HUDEP-2 (cell line): ENCODE measurements at regions not wholly inside any gene's neighbourhood (a gene's known extent, or its start where the extent isn't known, plus 50 kb on each side); places are given as distances from the start of the nearest gene placed in this dataset.
"Not testable (repeated sequence)": the region's sequence is repeated elsewhere in the genome, so short reads cannot be mapped to it uniquely, and the experiment has no call there.

Experiments used
- DNase-seq, 76 experiments: peaks; one replicate each; lab custom pipeline; 2025; ENCODE audit not compliant: unreplicated experiment in 76 of 76; lab: John Stamatoyannopoulos, UW

DNA sequence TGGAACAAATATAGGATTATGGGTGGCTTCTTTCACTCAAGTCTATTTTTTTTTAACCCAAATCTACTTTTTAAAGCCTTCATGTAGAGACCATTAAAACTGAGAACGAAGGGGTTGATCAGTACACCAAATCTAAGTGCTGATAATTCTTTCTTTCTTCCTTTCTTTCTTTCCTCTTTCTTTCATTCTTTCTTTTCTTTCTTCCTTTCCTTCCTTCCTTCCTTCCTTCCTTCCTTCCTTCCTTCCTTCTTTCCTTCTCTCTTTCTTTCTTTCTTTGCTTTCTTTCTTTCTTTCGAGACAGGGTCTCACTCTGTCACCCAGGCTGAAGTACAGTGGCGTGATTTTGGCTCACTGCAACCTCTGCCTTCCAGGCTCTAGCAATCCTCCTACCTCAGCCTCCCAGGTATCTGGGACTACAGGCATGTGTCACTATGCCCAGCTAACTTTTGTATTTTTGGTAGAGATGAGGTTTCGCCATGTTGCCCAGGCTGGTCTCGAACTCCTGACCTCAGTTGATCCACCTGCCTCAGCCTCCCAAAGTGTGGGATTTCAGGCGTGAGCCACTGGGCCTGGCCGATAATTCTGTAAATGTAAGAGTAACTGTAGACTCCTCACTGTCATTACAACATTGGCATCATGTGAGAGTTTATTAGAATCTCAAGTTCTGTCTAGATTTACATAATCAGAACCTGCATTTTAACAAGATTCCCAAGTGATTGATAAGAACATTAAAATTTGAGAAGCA, 236.4 kb downstream of the TFEC start:
- DNase-seq = no peak

DNA sequence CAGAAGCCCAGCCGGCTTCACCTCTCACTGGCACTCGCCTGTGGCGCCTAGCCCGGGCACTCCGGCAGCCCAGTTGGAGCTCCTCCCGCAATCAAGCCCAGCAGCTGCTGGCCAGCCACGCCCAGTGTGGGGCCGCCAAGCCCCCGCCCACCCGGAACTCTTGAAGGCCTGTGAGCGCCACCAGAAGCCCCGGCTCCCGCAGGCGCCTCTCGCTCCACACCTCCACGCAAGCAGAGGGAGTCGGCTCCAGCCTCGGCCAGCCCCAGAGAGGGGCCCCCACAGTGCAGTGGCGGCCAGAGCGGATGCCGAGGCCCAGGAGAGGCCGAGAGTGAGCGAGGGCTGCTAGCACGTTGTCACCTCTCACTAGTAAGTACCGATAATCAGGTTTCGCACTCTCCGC, 240.7 kb downstream of the TFEC start:
- DNase-seq = no peak

DNA sequence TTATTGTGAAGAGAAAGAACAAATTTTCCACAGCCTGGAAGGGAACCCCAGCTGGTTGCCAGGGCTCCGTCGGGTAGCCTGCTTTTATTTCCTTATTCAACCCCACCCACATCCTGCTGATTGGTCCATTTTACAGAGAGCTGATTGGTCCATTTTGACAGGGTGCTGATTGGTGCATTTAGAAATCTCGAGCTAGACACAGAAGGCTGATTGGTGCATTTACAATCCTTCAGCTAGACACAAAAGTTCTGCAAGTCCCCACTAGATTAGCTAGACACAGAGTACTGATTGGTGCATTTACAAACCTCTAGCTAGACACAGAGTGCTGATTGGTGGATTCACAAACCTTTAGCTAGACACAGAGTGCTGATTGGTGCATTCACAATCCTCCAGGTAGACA, 241.1 kb downstream of the TFEC start:
- not testable (repeated sequence) for DNase-seq

DNA sequence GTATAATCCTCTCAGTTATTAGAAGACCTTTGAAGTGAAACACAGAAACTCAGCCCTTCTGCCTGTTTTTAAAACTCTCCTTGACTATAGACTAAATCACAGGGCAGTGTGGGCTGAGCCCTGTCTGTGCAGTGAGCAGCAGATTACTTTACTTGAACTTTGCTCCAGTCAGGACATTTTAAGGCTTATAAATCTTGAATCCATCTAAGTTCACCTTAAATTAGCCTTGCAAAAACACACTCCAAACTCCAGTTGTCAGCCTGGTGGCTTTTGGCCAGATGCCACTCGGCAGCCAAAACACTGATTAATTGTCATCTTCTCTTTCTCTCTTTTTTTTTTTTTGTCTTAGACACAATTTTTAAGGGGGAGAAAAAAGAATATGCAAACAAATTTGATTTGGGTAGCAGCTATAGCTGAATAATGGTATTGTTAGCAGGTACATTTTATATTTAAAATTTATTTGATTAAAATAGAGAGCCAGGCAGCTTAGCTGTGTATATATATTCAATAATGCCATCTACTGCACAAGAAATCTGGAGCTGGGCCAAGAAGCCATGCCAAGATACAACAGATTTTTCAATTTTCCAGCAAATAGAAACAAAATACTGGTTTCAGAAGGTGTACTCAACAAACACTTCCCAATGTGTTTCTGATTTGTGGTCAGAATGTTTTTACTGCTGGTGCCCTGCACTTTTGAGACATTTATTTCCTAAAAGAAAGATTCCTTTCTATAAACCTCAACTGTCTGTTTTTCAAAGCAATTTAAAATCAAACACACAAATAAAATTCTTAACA, 247.7 kb downstream of the TFEC start:
- no peak for DNase-seq

DNA sequence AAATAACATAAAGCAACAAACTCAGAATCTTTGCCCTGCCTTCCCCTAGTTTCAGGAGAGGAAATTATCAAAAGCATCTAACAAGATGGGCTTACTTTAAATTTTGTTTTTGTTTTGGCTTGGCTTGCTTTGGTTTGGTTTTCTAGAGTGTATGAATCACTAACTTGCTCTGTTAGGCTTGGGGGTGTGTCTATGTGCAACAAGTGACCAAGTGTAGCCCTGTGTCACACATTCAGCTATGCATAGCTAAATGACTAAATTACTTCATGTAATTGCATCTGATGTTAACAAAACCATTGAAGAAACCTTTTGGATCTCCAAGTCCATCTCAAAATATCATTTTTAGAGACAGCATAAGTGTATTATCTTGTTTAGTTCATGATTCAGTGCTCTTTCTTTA, 251.0 kb downstream of the TFEC start:
- DNase-seq = no peak

DNA sequence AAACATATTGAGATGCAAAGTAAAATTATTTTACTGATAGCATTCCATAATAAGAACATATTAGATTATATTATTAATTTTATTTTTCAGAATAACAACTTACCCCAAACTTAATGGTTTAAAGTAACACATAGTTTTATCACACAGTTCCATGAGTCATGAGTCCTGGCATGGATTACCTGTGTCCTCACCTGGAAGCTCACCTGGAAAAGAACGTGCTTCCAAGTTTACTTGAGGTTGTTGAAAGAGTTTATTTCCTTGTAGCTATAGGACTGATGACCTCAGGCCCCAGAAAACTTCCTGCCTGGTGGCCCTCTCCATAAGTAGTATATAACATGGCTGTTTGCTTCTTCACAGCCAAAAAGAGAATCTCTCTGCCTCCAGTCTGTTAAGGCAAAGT, 254.6 kb downstream of the TFEC start:
- no peak for DNase-seq

DNA sequence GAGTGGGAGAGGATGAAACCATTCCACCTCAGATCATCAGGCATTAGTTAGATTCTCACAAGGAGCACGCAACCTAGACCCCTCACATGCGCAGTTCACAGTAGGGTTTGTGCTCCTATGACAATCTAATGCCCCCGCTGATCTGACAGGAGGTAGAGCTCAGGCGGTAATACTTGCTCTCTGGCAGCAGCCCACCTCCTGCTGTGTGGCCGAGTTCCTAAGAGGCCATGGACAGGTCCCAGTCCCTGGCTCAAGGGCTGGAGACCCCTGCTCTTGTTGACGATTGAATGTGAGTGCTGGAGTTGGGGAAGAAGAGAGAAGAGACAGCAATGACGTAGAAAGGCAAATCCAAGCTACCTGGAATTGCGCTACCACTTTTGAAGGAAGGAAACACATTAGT, 267.2 kb downstream of the TFEC start:
- DNase-seq = no peak

DNA sequence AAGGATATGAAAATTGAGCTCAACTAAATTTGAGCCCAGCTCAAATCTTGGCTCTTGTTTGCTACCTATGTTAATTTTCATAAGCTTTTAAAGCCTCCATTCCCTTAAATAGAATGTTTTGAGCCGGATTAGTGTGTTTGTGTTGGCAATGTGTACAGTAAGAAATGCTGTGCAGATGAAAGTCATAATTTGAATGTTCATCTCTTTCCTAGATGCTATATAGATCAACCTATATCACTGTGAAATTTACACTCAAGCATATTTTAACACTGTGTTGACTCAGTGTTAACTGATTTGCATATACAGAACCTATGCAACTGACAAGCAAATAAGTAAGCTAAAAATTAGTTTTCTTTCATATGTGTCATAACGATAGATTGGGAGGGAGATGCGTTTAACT, 272.5 kb downstream of the TFEC start:
- no peak for DNase-seq

DNA sequence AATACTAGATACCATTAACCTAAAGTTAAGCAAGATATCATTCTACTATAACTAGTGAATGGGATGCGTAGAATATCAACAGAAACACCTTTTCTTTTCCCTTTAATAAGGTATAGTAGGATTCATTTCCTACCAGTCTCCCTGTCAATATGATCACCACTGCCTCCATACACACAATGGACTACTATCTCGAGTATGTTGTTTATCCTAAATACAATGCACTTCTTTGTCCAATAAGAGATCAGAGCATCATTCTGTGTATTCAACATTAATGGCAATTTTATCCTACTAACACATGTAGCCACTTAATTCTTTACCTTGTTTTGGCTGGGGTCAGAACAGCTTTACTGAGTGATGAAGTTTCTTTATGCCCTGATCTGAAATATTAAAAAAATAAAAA, 276.3 kb downstream of the TFEC start:
- DNase-seq = no peak

DNA sequence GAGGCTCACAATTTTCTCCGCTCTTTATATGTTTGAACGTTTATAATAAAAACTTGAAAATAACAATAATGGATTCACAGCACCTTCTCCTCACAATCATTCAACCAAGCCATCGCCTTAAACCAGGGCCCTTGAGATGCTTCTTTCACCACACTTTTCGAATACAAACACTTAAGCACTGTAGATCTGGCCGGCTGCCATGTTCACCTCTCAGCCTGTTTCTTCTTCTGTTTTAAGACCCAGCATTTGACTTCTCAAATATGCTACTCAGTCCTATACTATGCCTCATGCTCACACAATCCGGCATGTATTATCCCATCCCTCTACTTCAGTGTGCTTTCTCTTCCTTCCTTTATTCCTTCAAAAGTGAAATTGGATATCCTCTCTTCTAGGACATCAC, 280.6 kb downstream of the TFEC start:
- no peak for DNase-seq

DNA sequence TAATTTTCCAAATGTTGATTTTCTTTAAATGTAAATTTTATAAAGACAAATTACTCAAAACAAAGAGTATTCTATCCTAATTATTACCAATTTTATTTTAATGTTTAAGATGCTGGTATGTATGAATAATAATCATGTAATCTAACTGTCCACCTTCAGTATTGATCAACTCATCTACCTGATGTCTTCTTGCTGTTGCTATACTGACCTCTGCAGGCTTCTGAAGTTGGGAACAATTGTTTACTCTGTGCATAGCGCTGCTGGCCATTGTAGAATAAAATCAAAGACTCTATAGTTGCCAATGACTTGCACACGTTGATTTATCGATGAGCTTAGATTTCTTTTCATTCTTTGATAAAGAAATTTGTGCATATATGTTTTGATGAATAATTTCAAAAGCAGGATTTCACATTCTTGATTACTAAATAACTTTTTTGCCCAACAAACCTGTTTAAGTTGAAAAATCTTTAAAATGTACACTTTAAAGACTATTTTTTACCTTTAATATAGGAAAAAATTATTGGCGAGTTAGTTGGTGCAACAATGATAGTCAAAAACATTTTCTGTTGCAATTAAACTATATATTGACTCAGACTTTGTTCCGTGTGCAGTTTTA, 282.3 kb downstream of the TFEC start:
- no peak for DNase-seq

DNA sequence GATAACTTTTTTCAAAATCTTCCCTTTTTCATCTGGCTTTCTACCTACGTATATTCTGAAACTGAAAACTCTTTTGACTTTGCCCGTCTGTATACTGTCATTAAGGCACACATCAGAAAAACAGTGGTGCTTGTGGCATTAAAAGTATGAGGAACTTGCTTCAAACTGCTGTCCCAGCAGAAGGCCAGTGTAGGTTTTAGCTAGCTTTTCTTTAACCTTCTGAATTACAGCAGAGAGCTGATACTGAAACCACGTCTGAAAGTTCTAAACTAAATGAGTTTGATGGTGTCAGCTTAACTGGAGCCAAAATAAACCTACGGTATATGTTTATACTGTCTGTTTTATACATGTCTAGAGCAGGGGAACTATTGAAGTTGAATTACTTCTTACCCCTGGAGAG, 283.4 kb downstream of the TFEC start:
- DNase-seq = no peak

DNA sequence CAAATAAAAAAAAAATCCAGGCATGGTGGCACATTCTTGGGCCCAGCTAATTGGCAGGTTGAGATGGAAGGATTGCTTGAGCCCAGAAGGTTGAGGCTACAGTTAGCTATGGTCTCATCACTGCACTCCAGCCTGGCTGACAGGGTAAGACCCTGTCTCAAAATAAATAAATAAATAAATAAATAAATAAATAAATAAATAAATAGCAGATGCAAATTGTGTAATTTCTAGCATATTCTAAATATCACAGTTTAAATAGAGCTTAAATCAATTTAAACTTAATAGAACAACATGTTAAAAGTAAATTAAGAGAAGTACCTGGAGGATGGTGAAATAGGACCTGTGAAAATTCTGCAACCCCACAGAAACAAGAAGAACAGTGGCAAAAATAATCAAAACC, 290.5 kb downstream of the TFEC start:
- no peak for DNase-seq

DNA sequence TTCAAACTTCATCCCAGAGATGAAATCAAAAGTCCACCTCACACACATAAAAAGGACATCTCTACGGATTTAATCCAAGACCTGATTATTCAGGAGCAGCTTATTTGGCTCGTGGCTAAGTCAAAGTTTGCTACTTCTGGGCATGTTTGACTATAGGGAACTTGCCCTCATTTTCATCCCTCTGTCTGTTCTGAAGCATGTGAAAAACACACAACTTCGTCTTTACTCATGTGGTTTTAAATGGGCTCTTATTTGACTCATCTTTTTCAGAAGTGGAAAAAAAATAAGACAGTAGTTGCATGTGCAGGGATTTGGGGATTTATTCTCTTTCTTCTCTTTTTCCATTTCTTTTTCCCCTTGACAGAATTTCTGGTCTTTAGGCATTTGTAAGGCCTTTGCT, 295.9 kb downstream of the TFEC start:
- no peak for DNase-seq

DNA sequence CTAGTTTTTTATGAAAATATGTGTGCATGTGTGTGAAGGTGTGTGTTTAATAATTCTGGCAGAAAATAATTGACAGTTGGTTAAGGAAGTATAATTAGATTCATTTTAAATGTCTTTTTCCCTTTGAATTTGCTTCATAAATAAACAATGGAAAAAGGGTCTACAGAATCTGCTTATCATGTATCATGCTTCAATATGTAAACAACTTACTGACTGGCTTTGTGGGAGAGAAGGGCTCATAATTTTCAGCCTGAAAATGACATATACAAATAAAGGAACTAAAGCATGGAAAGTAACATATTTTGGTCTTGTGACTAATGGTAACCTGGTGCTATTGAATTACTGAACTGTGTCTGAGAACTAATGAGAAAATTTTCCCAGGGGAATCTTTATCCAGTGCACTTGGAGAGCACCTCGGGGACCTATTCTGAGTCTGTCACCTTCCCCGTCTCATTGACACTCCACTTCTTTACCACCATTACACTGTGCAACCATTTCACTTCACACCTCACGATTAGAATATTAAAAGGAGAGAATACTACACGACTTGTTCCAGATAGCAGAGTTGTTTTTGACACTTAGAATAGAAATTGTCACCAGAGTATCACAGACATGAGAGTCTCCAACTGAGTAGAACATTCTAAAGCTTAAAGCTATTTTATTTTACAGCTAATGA, 298.6 kb downstream of the TFEC start:
- DNase-seq = no peak

DNA sequence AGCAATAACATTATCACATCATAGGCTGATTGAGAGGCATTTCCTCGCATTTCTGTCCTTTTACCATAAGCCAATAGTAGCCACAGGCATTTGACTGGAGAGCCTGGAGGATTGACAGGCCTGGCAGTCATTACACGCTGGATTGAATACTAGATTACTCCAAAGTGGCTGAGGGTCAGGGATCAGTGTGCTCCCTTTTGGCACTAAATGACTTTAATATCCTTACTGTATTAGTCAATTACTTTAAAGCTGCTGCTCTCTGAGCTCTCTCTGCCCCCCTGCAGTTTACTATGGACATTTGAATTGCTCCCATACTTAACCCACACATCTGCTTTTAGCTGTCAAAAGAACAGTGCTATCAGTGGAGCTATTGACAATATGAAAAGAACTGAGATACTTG, 302.0 kb downstream of the TFEC start:
- DNase-seq = no peak

DNA sequence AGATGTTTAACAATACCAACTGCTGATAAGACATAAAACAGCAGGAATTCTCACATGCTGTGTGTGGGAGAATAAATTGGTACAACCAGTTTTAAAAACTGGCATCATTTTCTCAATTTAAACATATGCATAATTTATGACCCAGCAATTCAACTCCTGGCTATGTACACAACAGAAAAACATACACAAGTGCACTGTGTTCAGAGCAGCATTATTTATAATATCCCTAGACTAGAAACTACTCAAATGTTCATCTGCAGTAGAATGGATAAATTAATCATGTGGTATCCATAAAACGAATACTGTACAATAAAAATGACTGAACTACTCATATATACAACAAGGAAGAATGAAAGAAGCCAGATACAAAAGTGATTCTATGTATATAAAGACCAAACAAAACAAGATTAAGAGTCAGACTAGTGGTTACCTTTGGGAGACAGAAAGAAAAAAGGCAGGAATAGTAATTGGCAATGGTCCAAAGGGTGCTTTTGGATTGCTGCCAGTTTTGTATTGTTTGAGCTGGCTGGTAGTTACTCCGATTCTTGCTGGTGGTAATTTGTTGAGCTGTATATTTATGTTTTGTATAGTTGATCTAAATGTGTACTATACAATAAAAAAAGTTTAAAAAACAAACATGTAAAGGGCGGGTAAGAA, 306.0 kb downstream of the TFEC start:
- DNase-seq = no peak

DNA sequence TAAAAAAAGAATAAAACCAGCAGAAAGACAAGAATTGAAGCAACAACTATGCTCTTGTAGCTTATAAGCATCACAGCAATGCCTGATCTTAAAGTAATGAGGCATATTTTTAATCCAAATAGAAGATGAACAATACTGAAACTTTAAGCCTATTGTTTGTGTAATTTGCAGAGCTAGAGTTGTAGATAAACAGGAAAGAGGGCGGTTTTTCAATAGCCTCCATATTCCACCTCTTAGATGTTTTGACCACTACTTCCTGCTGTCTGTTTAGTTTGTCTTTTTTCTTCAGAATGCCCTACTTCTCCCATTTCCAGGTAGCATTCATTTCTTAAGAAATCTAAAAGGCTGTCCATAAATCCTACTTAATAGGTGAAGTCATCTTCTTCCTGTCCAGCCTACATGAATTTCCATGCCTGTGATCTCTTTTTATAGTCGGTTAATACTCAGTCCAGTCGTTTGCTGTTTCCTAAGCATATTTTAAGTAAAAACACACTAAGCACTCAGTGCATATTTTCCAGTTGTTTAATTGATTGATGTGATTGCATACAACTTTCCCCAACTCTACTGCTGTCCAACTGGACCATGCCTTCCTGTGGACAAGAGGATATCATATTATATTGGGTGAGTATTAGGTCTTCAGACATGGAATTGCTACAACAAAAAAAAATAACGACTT, 308.1 kb downstream of the TFEC start:
- DNase-seq = no peak

DNA sequence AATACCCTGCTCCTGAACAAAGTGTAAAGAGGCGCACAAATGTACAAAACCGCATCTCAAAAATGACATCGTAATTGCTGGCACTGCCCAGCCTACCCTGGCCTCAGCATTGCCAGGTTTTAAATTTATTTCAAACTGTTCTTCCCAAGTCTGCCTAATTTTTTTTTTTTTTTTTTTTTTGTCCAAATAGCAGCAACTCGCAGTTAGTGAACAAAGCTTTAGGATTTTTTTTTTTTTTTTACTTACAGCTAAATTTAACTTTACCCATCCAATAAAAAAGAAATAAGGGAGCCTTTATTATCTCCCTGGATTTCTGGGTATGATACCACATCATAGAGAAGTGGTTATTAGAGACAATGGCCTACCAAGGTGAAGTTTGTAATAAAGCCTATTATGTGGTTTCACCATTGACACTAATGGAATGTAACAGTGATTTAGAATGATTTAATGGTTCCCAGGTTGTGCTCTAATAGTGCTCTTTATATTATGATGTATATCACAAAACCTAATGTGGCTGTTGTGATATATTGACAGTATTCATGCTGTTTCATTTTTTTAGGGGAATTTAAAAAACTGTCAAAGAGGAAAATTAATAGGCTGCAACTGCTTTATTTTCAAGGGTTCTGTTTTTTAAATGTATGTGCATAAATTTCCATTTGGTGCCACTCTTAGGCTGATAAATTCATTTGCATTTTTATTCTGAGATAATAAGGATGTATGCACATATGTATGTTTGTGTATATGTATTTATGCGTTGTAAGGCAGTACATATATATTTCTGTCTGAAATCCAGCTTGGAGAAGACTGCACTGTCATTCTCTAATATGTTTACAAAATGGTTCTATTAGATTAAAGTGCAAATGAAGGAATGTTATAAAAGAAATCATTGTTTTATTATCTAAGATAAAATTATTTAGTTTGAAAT, 309.0 kb downstream of the TFEC start:
- DNase-seq = no peak
